PC-3 (cell line): ENCODE measurements at regions not wholly inside any gene's neighbourhood (a gene's known extent, or its start where the extent isn't known, plus 50 kb on each side); places are given as distances from the start of the nearest gene placed in this dataset.

Experiments
- EZH2 ChIP-seq: fragments of 300-600 bp; sonication (generic); IDR thresholded peaks from one replicate; pipeline ENCODE4 v1.6.1; 2017; ENCODE audit warnings: antibody characterized with exemption, mild to moderate bottlenecking, low read length; ENCODE audit not compliant: unreplicated experiment
- TF ChIP-seq, protein P1 (sequence below): fragments of 300-600 bp; sonication (generic); conservative IDR thresholded peaks from 2 replicates; pipeline ENCODE4 v1.5.1; 2017; ENCODE audit warnings: antibody characterized with exemption, low read depth, mild to moderate bottlenecking, low read length

DNA sequence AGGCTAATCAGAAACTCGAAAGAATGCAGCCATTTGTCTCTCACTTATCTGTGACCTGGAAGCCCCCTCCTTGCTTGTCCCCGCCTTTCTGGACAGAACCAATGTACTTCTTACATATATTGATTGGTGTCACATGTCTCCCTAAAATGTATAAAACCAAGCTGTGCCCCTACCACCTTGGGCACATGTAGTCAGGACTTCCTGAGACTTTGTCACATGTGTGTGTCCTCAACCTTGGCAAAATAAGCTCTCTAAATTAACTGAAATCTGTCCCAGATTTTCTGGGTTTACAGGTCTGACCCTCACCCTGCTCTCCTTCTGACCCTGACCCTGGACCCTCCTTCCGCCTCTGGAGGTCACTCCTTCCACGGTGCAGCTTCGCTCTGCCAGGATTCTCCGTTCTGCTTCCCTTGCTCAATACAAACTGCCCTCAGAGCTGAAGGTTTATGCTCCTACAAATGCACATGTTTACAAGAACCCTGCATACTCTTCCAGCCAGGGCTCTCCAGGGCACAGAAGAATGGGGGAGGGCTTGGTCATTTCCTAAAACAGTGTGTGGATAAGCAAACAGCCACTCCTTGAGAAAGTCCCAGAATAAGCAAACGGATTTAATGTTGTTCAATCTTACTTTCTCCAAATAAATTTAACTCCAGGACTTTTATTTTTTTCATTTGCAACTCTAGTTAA lies 160.5 kb downstream of the ACTL8 start:
- TF ChIP-seq, protein P1, sequence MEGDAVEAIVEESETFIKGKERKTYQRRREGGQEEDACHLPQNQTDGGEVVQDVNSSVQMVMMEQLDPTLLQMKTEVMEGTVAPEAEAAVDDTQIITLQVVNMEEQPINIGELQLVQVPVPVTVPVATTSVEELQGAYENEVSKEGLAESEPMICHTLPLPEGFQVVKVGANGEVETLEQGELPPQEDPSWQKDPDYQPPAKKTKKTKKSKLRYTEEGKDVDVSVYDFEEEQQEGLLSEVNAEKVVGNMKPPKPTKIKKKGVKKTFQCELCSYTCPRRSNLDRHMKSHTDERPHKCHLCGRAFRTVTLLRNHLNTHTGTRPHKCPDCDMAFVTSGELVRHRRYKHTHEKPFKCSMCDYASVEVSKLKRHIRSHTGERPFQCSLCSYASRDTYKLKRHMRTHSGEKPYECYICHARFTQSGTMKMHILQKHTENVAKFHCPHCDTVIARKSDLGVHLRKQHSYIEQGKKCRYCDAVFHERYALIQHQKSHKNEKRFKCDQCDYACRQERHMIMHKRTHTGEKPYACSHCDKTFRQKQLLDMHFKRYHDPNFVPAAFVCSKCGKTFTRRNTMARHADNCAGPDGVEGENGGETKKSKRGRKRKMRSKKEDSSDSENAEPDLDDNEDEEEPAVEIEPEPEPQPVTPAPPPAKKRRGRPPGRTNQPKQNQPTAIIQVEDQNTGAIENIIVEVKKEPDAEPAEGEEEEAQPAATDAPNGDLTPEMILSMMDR = no peak
- TF ChIP-seq EZH2 = no peak
